B cell (primary cell): ENCODE measurements at regions not wholly inside any gene's neighbourhood (a gene's known extent, or its start where the extent isn't known, plus 50 kb on each side); places are given as distances from the start of the nearest gene placed in this dataset.

Experiments used
- CTCF ChIP-seq: fragments of 200-600 bp; IDR thresholded peaks from one replicate; pipeline ENCODE4 v1.8.0; 2022; ENCODE audit warnings: antibody characterized with exemption, mild to moderate bottlenecking
- EZH2 ChIP-seq: IDR thresholded peaks from 2 replicates; pipeline ENCODE4 v1.6.1; 2012; ENCODE audit warnings: borderline replicate concordance, low read depth, mild to moderate bottlenecking, moderate library complexity, low read length; ENCODE audit not compliant: insufficient read depth, poor library complexity, severe bottlenecking

GRCh38 chr11:114762408-114762807 lies 84.1 kb downstream of the NXPE2 start:
- TF ChIP-seq EZH2: no peak
- peak; percentile 18 for TF ChIP-seq CTCF
